Esophagus muscularis mucosa (tissue), 4 donors: ENCODE measurements at regions not wholly inside any gene's neighbourhood (a gene's known extent, or its start where the extent isn't known, plus 50 kb on each side); places are given as distances from the start of the nearest gene placed in this dataset.

Experiments used
- DNase-seq: peaks from one replicate; pipeline ENCODE4 v3.0.0-alpha.2; 2017; ENCODE audit errors: extremely low spot score
- H3K27ac ChIP-seq, 4 donors: fragments of 200-600 bp; sonication (generic); replicated peaks in 1 of 4; 1 replicate in 3 of 4; 2 replicates in 1 of 4; pipeline ENCODE4 v1.5.1; 2016 to 2019; ENCODE audit warnings: mild to moderate bottlenecking in 1 of 4
- H3K27me3 ChIP-seq, 4 donors: fragments of 200-600 bp; sonication (generic); one replicate each; pipeline versions ENCODE4 v1.5.1 to v1.6.0; 2016 to 2019
- H3K36me3 ChIP-seq, 4 donors: fragments of 200-600 bp; sonication (generic); one replicate each; pipeline ENCODE4 v1.5.1; 2016 to 2019
- H3K4me1 ChIP-seq, 4 donors: fragments of 200-600 bp; sonication (generic); one replicate each; pipeline ENCODE4 v1.5.1; 2016 to 2019
- H3K4me3 ChIP-seq, 4 donors: fragments of 200-600 bp; sonication (generic); 1 replicate in 2 of 4; 2 replicates in 2 of 4; pipeline ENCODE4 v1.5.1; 2016 to 2019; ENCODE audit warnings: mild to moderate bottlenecking in 4 of 4, moderate library complexity in 1 of 4
- H3K9me3 ChIP-seq, 4 donors: fragments of 200-600 bp; sonication (generic); 1 replicate in 3 of 4; 2 replicates in 1 of 4; pipeline ENCODE4 v1.5.1; 2016 to 2019
- CTCF ChIP-seq, 3 experiments: fragments of 200-600 bp in 2 of 3; fragments of 450-650 bp in 1 of 3; sonication (generic) in 2 of 3; IDR thresholded peaks; one replicate each; pipeline ENCODE4 v1.5.1; 2017 to 2019; ENCODE audit warnings: antibody characterized with exemption in 3 of 3, mild to moderate bottlenecking in 2 of 3, moderate library complexity in 1 of 3
- EP300 ChIP-seq: sonication (generic); formaldehyde crosslinking; IDR thresholded peaks from one replicate; pipeline ENCODE4 v1.6.1; 2017; ENCODE audit warnings: antibody characterized with exemption
- POLR2A ChIP-seq: fragments of 450-650 bp; IDR thresholded peaks from one replicate; pipeline ENCODE4 v1.6.1; 2017; ENCODE audit warnings: antibody characterized with exemption, moderate library complexity, mild to moderate bottlenecking, low read depth
- POLR2AphosphoS5 ChIP-seq, 2 donors: sonication (generic); formaldehyde crosslinking; IDR thresholded peaks; one replicate each; pipeline ENCODE4 v1.6.1; 2017; ENCODE audit warnings: antibody characterized with exemption in 2 of 2
- WGBS: methylation state at CpG from one replicate; pipeline ENCODE4 v1.1.5; 2018; 5-methylcytosine and 5-hydroxymethylcytosine counted together
- intact Hi-C: fragments of 100-400 bp; cut with DNase I; formaldehyde crosslinking; loops from one replicate; pipeline ENCODE4 v1.15.1; 2023

DNA sequence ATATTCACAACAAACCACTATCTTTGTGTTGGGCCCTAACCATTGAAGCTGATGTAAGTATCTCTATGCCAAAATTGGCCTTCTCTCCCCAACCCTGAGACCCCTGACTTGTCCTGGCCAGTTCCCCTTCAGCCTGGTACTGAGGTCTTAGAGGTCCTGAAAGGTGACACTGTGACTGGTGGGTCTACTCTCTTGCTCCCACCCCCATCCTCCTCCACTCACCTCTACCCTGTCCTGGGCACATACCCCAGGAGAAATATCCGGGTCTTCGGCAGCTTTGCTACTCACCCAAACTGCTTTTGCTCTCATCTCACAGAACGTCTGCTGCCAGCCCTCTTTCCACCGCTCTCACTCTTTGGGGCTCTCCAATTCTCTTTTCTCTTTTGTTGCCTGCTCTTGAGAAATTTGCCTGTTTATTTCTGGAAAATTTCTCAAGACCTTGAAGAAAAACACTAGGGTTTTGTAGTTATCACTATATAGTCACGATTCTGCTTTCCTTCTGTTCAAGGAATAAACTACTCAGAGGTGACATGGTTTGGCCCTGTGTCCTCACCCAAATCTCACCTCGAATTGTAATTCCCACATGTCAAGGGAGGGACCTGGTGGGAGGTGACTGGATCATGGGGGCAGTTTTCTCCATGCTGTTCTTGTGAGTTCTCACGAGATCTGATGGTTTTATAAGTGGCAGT is 133.8 kb upstream of the PKDCC start:
- intact Hi-C loops, result no loop called here
- DNase-seq, result no peak
- H3K27ac ChIP-seq, result no peak overlapping the region

DNA sequence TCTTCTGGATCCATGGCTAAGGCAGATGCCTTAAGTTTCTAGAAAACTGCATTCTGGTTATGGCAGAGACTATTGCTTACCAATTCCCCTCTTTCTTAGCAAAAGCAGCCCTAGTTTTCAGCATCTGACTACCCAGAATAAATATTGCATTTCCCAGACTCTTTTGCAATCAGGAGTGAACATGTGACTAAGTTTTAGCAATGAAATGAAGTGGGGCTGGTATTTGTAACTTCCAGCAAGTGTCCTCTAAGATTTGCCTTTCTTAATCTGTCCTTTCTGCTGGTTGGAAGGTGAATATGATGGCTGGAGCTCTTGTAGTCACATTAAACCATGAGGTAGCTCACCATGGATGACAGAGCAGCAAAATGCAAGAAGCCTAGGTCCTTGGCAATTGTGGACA is 132.9 kb upstream of the PKDCC start:
- intact Hi-C loops, result no loop called here

More for the DNA sequence above, 133.8 kb upstream of the PKDCC start:
- Histone ChIP-seq H3K4me3 (no peak overlapping the region), H3K36me3 (no peaks in the 10 kb centered on the region), H3K9me3 (no peaks in the 10 kb centered on the region), H3K4me1 (peaks cover 9 to 14% (median 11%) of the 10 kb centered on the region in 4 donors), H3K27me3 (no peaks in the 10 kb centered on the region)
- WGBS, result 93% methylated on average over 7 of the region's 7 CpGs
- TF ChIP-seq POLR2AphosphoS5 (IDR thresholded peaks at IDR 0.05) (no peak), EP300 (no peak), POLR2A (no peak), CTCF (IDR thresholded peaks at IDR 0.05) (no peak)

DNA sequence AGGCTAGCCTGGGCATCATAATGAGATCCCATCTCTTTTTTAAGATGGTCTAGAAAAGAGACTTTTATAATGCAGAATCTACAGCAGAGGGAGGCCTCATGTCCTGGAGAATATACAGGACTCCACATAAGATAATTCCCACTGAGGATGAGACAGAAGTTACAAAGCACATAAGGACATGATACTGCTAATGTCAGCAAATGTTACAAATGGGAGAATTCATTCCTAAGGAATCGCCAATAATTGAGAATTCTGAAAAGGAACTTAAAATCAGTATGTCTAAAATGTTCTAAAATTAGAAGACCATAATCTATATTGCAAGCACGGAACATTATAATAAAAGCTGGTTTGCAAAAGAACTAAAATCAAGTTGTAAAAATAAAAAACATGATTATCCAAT is 131.6 kb upstream of the PKDCC start:
- H3K4me3 ChIP-seq, result no peak overlapping the region
- peaks cover 9 to 14% (median 11%) of the 10 kb centered on the region in 4 donors for H3K4me1 ChIP-seq
- TF ChIP-seq POLR2A (no peak), CTCF (IDR thresholded peaks at IDR 0.05) (no peak), EP300 (no peak), POLR2AphosphoS5 (IDR thresholded peaks at IDR 0.05) (no peak)
- intact Hi-C loops, result no loop called here
- H3K36me3 ChIP-seq, result no peaks in the 10 kb centered on the region
- 96% methylated on average over 2 of the region's 2 CpGs for WGBS
- H3K27ac ChIP-seq, result no peak overlapping the region
- no peaks in the 10 kb centered on the region for H3K9me3 ChIP-seq
- no peaks in the 10 kb centered on the region for H3K27me3 ChIP-seq
- no peak for DNase-seq

More for the DNA sequence above, 132.9 kb upstream of the PKDCC start:
- no peak overlapping the region for H3K4me3 ChIP-seq
- H3K27me3 ChIP-seq, result no peaks in the 10 kb centered on the region
- no peaks in the 10 kb centered on the region for H3K9me3 ChIP-seq
- peaks cover 9 to 14% (median 11%) of the 10 kb centered on the region in 4 donors for H3K4me1 ChIP-seq
- H3K36me3 ChIP-seq, result no peaks in the 10 kb centered on the region
- DNase-seq, result no peak
- no peak overlapping the region for H3K27ac ChIP-seq
- no peak for TF ChIP-seq CTCF (IDR thresholded peaks at IDR 0.05)
- TF ChIP-seq EP300, result no peak
- no peak for TF ChIP-seq POLR2AphosphoS5 (IDR thresholded peaks at IDR 0.05)
- TF ChIP-seq POLR2A, result no peak

DNA sequence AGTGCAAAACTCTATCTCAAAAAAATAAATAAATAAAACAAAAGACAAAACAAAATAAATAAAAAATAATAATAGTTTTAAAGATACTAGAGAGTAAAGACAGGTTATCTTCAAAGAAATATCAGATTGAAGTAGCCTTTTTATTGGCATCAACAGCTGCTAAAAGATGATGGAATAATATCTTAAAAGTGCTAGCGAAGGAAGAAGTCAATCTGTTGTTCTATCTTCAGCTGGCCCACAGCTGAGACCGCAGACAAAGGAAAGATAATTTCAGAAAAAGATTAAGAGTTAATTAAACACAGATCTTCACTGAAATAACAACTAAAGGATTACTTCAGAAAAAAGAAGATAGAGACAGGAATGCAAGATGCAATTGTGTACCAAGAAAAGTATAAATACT is 130.2 kb upstream of the PKDCC start:
- TF ChIP-seq POLR2A (no peak), EP300 (no peak), POLR2AphosphoS5 (IDR thresholded peaks at IDR 0.05) (no peak), CTCF (IDR thresholded peaks at IDR 0.05) (no peak)
- no peaks in the 10 kb centered on the region for H3K36me3 ChIP-seq
- 94% methylated on average over 2 of the region's 2 CpGs for WGBS
- H3K27me3 ChIP-seq, result no peaks in the 10 kb centered on the region
- peaks cover 2 to 8% (median 5%) of the 10 kb centered on the region in 4 donors for H3K4me1 ChIP-seq
- intact Hi-C loops, result no loop called here
- no peaks in the 10 kb centered on the region for H3K9me3 ChIP-seq
- no peak for DNase-seq
- H3K27ac ChIP-seq, result no peak overlapping the region
- H3K4me3 ChIP-seq, result no peak overlapping the region

- intact Hi-C loops, result no loop called here
- no peaks in the 10 kb centered on the region for H3K9me3 ChIP-seq
- H3K27ac ChIP-seq, result no peak overlapping the region
- no peaks in the 10 kb centered on the region for H3K36me3 ChIP-seq
- 88% methylated on average over 3 of the region's 3 CpGs for WGBS
- no peaks in the 10 kb centered on the region for H3K27me3 ChIP-seq
- no peak overlapping the region for H3K4me3 ChIP-seq
- H3K4me1 ChIP-seq, result peaks cover 0 to 15% (median 2%) of the 10 kb centered on the region in 4 donors
- DNase-seq, result no peak
- TF ChIP-seq EP300 (no peak), POLR2AphosphoS5 (IDR thresholded peaks at IDR 0.05) (no peak), POLR2A (no peak), CTCF (IDR thresholded peaks at IDR 0.05) (no peak)
Observed at GRCh38 chr2:41919135-41919534, 128.7 kb upstream of the PKDCC start.
